ENCODE measurements at regions not wholly inside any gene's neighbourhood (a gene's known extent, or its start where the extent isn't known, plus 50 kb on each side); places are given as distances from the start of the nearest gene placed in this dataset.
"Not testable (repeated sequence)": the region's sequence is repeated elsewhere in the genome, so short reads cannot be mapped to it uniquely, and the experiment has no call there.

DNA sequence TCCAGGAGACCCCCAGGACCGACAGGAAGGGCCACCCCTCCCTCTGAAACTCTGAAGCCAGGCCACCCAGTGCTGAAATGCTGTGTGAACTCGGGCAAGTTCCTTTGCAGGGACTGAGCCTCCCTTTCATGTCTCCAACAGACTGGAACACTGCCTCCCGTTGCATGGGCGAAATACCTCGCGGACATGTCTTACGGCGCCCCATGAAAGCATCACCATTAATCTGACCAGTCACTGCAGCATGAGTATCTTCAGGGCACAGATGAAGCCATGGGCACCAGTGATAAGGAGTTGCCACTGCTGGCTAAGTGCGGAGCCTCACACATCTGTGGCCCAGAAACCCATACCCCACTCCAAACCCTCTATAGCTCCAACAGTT is 60.8 kb upstream of the SPN start:
- H4K20me1 ChIP-seq (ENCODE audit: insufficient read depth, low read length); H2AFZ ChIP-seq (ENCODE audit: low read length); CTCF ChIA-PET (ENCODE audit: low intra/inter-chr PET ratio, low total read pairs); H3K9ac ChIP-seq (ENCODE audit: insufficient read depth, low read depth, low read length); intact Hi-C loops (cut with micrococcal nuclease; ENCODE audit: unreplicated experiment); ATAC-seq; H3K79me2 ChIP-seq (ENCODE audit: insufficient read depth, low read length); H3K9me3 ChIP-seq (ENCODE audit: low read length); FAIRE-seq; H3K27me3 ChIP-seq (ENCODE audit: control insufficient read depth in 1 of 2, insufficient read depth in 2 of 2, low read length in 2 of 2); in situ Hi-C loops (cut with HindIII; ENCODE audit: extremely low pct_ligation_motif_present, low pct_unique_long_range_greater_than_20kb); POLR2A ChIA-PET; H3K4me3 ChIP-seq (replicated peaks in 1 of 3; ENCODE audit: insufficient read depth in 1 of 3, low read depth in 2 of 3, low read length in 3 of 3); BruUV-seq (replicated peaks); H3K36me3 ChIP-seq (replicated peaks in 1 of 2; ENCODE audit: control insufficient read depth in 1 of 2, insufficient read depth in 2 of 2, low read length in 2 of 2); DNase-seq (ENCODE audit: low spot score): not testable (repeated sequence)
- WGBS (ENCODE audit: low lambda C conversion rate) = 79% methylated on average over 7 of the region's 9 CpGs
- H3K4me2 ChIP-seq (ENCODE audit: low read depth, low read length) = peak overlapping the region; percentile 29
- peak overlapping the region; percentile 34 for H3K27ac ChIP-seq (ENCODE audit: extremely low read length, insufficient read depth, low read length)
- peaks cover 94% of the 10 kb centered on the region for H3K4me1 ChIP-seq (ENCODE audit: insufficient read depth, low read length)
- TF ChIP-seq ARHGAP35 (CRISPR knock-in tag; IDR thresholded peaks at IDR 0.05; ENCODE audit: borderline replicate concordance) = peak; percentile 34; the same call in 1 of the 2 replicates
- TF ChIP-seq, protein P1, sequence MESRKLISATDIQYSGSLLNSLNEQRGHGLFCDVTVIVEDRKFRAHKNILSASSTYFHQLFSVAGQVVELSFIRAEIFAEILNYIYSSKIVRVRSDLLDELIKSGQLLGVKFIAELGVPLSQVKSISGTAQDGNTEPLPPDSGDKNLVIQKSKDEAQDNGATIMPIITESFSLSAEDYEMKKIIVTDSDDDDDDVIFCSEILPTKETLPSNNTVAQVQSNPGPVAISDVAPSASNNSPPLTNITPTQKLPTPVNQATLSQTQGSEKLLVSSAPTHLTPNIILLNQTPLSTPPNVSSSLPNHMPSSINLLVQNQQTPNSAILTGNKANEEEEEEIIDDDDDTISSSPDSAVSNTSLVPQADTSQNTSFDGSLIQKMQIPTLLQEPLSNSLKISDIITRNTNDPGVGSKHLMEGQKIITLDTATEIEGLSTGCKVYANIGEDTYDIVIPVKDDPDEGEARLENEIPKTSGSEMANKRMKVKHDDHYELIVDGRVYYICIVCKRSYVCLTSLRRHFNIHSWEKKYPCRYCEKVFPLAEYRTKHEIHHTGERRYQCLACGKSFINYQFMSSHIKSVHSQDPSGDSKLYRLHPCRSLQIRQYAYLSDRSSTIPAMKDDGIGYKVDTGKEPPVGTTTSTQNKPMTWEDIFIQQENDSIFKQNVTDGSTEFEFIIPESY (CRISPR knock-in tag; IDR thresholded peaks at IDR 0.05) = peak; percentile 97
- 0 out of 2 replicates have a peak, but pooled peaks have one; percentile 44 for TF ChIP-seq CAMTA2 (CRISPR knock-in tag; IDR thresholded peaks at IDR 0.05; ENCODE audit: borderline replicate concordance)
- TF ChIP-seq MED8 (CRISPR knock-in tag; IDR thresholded peaks at IDR 0.05; ENCODE audit: insufficient replicate concordance) = peak; percentile 13
- 0 out of 2 replicates have a peak, but pooled peaks have one; percentile 4 for TF ChIP-seq POGZ (CRISPR knock-in tag; IDR thresholded peaks at IDR 0.05)
- TF ChIP-seq, protein P2, sequence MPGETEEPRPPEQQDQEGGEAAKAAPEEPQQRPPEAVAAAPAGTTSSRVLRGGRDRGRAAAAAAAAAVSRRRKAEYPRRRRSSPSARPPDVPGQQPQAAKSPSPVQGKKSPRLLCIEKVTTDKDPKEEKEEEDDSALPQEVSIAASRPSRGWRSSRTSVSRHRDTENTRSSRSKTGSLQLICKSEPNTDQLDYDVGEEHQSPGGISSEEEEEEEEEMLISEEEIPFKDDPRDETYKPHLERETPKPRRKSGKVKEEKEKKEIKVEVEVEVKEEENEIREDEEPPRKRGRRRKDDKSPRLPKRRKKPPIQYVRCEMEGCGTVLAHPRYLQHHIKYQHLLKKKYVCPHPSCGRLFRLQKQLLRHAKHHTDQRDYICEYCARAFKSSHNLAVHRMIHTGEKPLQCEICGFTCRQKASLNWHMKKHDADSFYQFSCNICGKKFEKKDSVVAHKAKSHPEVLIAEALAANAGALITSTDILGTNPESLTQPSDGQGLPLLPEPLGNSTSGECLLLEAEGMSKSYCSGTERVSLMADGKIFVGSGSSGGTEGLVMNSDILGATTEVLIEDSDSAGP (CRISPR knock-in tag; IDR thresholded peaks at IDR 0.05; ENCODE audit: borderline replicate concordance) = peak; percentile 1; the same call in 1 of the 2 replicates

Measured in HepG2 (cell line).